Hematopoietic multipotent progenitor cell (in vitro differentiated cells): ENCODE measurements at regions not wholly inside any gene's neighbourhood (a gene's known extent, or its start where the extent isn't known, plus 50 kb on each side); places are given as distances from the start of the nearest gene placed in this dataset.
"Not testable (repeated sequence)": the region's sequence is repeated elsewhere in the genome, so short reads cannot be mapped to it uniquely, and the experiment has no call there.

Experiments used
- DNase-seq, 3 donors: peaks; one replicate each; pipeline ENCODE4 v3.0.0-alpha.2; 2011 to 2015; ENCODE audit warnings: low read depth in 2 of 3, low spot score in 2 of 3

GRCh38 chr1:229119161-229119560 is 151.8 kb upstream of the RAB4A start:
- no peak for DNase-seq

DNA sequence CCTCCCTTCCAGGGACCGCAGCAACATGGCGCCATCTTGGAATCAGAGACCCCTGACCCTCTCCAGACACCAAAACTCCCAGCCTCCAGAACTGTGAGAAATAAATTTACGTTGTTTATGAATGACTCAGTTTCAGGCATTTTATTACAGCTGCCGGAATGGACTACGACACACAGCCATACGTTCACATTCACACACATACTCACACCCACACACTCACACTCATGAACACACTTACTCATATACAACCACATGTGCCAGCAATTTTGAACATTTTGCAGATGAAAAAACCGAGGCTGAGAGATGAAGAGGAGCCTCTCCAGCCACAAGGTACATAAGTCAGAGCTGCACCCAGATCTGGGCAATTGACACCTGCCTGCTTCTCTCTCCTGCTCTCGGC is 151.0 kb upstream of the RAB4A start:
- DNase-seq = no peak

DNA sequence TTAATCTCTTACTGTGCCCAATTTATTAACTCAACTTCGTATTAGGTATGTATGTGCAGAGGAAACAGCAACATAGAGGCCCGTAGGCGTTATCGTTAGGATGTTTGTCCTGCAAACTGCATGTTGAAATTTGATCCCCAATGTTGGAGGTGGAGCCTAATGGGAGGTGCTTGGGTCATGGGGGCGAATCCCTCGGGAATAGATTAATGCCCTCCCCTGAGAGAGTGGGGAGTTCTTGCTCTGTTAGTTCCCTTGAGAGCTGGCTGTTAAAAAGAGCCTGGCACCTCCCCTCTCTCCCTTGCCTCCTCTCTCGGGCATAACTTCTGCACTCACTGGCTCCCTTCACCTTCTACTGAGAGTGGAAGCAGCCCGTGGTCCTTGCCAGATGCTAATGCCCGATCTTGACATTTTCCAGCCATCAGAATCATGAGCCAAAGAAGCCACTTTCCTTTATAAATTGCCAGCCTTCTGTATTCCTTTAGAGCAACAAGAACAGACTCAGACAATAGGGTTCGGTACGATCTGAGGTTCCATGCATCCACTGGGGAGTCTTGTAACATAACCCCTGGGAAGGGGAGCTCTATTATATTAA is 149.0 kb upstream of the RAB4A start:
- DNase-seq = no peak

GRCh38 chr1:229122606-229123005 is 148.3 kb upstream of the RAB4A start:
- DNase-seq = no peak

- DNase-seq = peak in 1 of 3 donors; percentile 40
Observed at GRCh38 chr1:229124116-229124515, 146.8 kb upstream of the RAB4A start.

- no peak for DNase-seq
Observed at GRCh38 chr1:229124520-229125124, 146.3 kb upstream of the RAB4A start.

DNA sequence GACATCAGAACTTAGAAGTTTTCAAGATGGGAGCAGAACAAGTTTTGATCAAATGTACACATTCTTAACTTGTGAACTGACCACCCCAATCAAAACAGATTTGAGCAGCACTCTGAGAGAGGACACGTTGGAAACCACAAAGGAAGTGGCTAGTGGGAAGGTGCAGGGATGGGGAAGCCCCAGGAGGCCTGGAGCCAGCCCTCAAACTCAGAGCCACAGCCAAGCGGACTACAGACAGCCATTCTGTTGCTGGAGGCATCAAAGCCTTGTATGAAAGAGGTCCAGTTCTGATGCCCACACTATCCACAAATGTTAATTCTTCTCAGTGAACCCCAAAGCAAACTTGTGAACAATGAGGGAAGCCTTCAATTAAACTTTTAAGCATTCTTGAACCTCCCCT is 143.6 kb upstream of the RAB4A start:
- DNase-seq = no peak

DNA sequence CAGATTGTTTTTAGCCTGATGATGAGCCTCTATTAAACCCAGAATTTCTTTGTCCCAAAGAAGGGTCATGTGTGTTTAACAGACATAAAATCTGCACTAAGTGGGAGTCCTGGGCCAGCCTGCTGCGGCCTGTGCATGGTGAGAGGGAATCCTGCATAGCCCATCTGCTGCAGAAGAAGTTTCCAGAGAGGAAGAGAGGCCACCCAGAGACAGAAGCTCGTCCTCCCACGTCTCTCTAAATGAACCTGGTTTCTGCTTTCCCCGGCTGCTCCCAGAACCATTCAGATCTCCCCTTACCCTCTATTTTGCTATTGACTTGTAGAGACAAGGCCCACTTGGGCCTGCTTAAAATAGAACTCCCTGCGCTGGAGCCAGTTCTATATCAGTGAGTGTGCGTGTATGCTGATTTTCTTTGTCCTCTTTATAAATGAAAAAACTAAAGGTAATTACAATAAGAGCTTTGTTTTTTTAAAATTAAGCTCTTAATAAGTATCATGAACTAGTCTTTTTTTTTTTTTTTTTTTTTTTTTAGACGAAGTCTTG is 142.8 kb upstream of the RAB4A start:
- DNase-seq = no peak

- DNase-seq = no peak
Observed at GRCh38 chr1:229129301-229130027, 141.4 kb upstream of the RAB4A start.

DNA sequence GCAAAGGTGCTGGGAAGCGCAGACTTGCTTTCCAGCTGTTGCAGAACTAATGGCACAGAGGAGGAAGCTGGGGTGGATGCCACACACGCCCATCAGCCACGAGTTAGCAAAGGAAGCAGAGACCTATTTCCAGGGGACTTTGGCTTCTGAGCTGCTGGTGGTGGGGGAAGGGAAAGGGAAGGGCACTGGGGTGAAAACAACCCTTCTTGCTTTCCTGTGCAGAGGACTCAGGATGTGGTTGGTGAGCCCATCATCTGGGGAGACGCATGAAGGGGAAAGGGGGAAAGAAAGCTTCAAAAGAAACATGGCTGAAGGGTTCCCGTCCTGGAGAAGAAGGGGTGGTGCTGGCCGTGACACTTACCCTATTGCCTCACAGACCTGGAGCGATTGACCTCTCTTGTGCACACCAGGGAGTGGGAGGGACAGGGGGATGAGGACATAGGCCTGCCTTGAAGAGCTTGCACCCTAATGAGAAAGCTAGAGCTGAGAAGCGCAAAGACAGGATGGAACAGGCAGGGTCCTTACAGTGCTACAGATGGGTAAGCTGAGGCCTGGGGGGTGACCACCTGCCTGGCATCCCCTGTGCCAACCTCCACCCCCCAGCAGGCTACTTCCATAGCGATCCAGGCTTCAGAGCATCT is 140.8 kb upstream of the RAB4A start:
- peak in 2 of 3 donors; percentile 28 to 66 for DNase-seq

DNA sequence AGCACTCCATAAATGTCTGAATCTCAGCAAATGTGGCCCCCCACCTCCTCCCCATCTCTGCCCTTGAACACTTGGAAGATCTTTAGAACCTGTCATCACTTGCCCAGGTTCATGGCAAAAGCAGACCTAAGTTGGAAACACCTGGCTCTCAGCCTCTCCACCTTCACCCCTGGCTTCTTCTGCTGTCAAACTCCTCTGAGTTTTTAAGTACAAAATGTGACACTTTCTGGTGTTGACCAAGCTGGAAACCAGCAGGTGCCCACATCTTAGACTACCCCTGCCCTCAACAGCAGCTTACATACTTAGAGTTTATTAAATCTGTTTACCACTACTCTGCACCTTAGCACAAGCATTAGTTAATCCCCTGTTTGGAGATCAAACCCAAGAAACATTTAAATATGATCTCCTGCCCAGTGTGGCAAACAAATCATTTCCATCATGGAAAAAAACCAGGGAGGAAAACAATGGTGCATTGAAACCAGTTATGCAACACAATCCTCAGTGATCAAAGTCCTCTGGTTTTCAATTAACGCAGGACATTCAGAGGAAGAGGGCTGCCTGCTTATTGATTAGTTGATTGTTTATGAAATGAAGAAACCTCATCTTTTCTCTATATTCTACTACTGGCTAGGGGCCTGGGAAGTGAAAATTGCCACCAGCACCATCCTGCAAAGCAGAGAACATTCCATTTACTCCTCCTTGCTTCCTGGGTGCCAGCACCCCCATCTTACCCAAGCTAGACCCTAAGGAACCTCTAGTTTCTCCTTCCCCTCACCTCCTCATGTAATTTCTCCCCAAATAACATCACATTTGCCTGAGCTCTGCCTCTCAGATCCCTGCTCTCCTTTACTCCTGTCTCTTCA is 139.4 kb upstream of the RAB4A start:
- no peak for DNase-seq

GRCh38 chr1:229132106-229132443 is 138.8 kb upstream of the RAB4A start:
- DNase-seq = no peak

DNA sequence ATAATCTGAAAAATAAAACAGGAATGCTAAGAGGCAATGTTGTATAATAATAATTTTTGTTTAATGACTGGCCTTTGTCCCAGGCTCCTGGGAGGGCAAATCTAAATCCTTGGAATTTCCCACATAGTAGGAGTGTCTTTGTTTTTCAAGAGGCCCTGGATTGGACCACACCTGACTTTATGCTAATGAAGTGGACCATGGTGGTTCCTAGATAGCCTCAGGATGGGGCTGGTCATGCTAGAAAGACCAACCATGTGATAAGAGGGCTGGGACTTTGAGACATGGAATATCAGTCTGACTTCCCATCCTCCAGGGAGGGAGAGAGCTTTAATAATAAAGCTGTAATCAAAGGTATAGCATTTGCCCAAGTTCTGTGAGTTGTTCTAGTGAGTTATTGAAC is 138.2 kb upstream of the RAB4A start:
- no peak for DNase-seq

DNA sequence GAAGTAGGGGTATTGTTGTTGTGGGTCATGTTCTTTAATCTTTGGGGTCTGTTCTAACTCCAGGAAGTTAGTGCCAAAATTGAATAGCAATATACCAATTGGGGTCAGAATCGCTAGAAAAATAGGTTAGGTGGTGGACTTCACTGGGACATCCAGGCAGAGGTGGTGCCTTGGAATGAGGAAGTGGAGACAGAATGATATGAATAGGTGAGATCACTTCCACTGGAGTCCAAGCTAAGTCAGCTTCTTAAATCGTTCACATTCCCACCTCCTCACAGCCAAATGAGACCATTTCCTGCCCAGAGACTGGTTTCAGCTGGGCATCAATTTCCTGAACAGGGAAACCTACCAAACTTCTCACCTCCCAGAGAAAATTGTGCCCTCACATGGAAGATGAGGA is 137.8 kb upstream of the RAB4A start:
- no peak for DNase-seq

DNA sequence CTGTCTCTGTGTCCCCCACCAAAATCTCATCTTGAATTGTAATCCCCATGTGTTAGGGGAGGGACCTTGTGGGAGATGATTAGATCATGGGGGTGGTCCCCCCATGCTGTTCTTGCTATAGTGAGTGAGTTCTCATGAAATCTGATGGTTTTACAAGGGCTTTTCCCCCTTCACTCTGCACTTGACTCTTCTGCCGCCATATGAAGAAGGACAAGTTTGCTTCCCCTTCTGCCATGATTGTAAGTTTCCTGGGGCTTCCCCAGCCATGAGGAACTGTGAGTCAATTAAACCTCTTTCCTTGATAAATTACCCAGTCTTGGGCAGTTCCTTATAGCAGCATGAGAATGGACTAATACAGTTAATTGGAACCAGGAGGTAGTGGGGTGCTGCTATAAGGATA is 137.1 kb upstream of the RAB4A start:
- no peak for DNase-seq

GRCh38 chr1:229134381-229135217 is 136.3 kb upstream of the RAB4A start:
- not testable (repeated sequence) for DNase-seq

- no peak for DNase-seq
Observed at GRCh38 chr1:229135773-229136172, 135.1 kb upstream of the RAB4A start.

DNA sequence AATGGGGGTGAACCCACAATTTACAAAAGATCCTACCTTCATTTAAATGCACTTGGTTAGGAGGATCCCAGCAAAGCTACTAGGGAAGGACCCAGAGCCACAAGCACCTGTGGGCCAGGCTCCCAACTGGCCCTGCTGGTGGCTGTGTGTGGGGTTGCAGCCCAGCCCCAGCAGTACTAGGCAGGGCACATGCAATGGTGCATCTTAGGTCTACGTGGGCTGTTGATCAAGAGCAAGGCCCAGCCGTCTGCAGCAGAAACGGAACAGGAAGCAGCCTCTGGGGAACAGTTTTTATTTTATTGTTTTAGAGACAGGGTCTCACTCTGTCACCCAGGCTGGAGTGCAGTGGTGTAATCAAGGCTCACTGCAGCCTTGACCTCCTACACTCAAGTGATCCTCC is 134.1 kb upstream of the RAB4A start:
- peak in 1 of 3 donors; percentile 48 for DNase-seq

GRCh38 chr1:229137271-229137670 is 133.6 kb upstream of the RAB4A start:
- no peak for DNase-seq

DNA sequence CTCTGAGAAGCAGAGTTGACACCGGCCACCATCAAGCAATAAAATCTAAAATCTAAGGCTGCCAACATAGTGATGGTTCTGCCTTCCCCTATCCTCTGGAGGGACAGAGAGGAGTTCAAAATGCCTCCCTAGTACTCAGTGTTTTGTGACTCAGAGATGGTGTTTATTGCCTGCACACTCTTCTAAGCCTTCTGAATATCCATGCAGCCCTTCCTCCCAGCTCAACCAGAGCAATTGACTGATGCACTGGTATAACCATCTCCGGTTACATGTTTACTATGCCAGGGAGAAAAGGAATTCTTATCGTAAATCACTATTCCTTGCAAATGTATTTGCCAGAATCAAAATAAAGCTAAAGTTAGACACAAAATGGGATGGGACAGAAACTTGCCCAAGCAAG is 132.9 kb upstream of the RAB4A start:
- DNase-seq = no peak
